Endothelial cell of umbilical vein (primary cell): ENCODE measurements at regions not wholly inside any gene's neighbourhood (a gene's known extent, or its start where the extent isn't known, plus 50 kb on each side); places are given as distances from the start of the nearest gene placed in this dataset.

Experiments
- BruUV-seq: library from RNA; stranded (reverse); fragments of 400-500 nt; replicated peaks from 2 replicates; lab custom pipeline; 2021; lab: Mats Ljungman, UMichigan
- CTCF ChIA-PET: fragments of 300-600, 350-600 bp; sonication (Branson Sonifier 250); formaldehyde crosslinking; loops from one replicate; lab custom pipeline; 2021; ENCODE audit warnings: antibody characterized with exemption, inconsistent platforms; lab: Charles Lee
- POLR2A ChIA-PET: fragments of 300-600, 350-600 bp; sonication (Branson Sonifier 250); formaldehyde crosslinking; loops from one replicate; lab custom pipeline; 2021; ENCODE audit warnings: antibody characterized with exemption, inconsistent platforms; lab: Charles Lee
- DNase-seq: peaks from one replicate; pipeline ENCODE4 v3.0.0-alpha.2; 2011; ENCODE audit warnings: low read depth, low spot score
- FAIRE-seq: peaks from 2 replicates; lab custom pipeline; 2011; peaks lifted over from hg19 to GRCh38; lab: Jason Lieb, UNC
- H2AFZ ChIP-seq: 2 replicates; pipeline ENCODE4 v1.6.0; 2012; ENCODE audit warnings: low read depth, low read length, control low read depth, inconsistent platforms
- H3K27ac ChIP-seq: 2 replicates; pipeline ENCODE4 v1.5.1; 2011; ENCODE audit warnings: low read depth, mild to moderate bottlenecking, control low read depth, low read length, moderate library complexity; ENCODE audit not compliant: insufficient read depth
- H3K27me3 ChIP-seq, 2 experiments: 2 replicates each; pipeline versions ENCODE4 v1.6.0 to v1.6.1; 2011; ENCODE audit warnings: low read length in 2 of 2, mixed read lengths in 1 of 2; ENCODE audit not compliant: control insufficient read depth in 2 of 2, insufficient read depth in 2 of 2
- H3K36me3 ChIP-seq, 2 experiments: 2 replicates in 1 of 2; 3 replicates in 1 of 2; pipeline ENCODE4 v1.5.1; 2011; ENCODE audit warnings: low read length in 2 of 2, mild to moderate bottlenecking in 1 of 2, moderate library complexity in 1 of 2; ENCODE audit not compliant: control insufficient read depth in 2 of 2, insufficient read depth in 2 of 2; ENCODE audit errors: extremely low read depth in 1 of 2
- H3K4me1 ChIP-seq: 3 replicates; pipeline ENCODE4 v1.5.1; 2011; ENCODE audit warnings: mild to moderate bottlenecking, low read length; ENCODE audit not compliant: control insufficient read depth, insufficient read depth; ENCODE audit errors: extremely low read depth
- H3K4me2 ChIP-seq: 2 replicates; pipeline ENCODE4 v1.6.1; 2011; ENCODE audit warnings: low read length, control low read depth, mixed read lengths; ENCODE audit not compliant: insufficient read depth
- H3K4me3 ChIP-seq, 3 experiments: fragments of 200-600 bp in 1 of 3; sonication (generic), shearing (Covaris generic) in 1 of 3; replicated peaks in 1 of 3; 2 replicates each; pipeline ENCODE4 v1.5.1; 2011 to 2016; ENCODE audit warnings: control low read depth in 3 of 3, low read length in 3 of 3, mild to moderate bottlenecking in 2 of 3, inconsistent platforms in 1 of 3, low read depth in 1 of 3, moderate library complexity in 1 of 3; ENCODE audit not compliant: insufficient read depth in 1 of 3
- H3K79me2 ChIP-seq: 2 replicates; pipeline ENCODE4 v1.6.0; 2012; ENCODE audit warnings: low read length, inconsistent platforms; ENCODE audit not compliant: control insufficient read depth, insufficient read depth
- H3K9ac ChIP-seq: replicated peaks from 2 replicates; pipeline ENCODE3; 2011; ENCODE audit warnings: low read length, control low read depth; ENCODE audit not compliant: insufficient read depth; ENCODE audit errors: extremely low read depth
- H3K9me1 ChIP-seq: replicated peaks from 3 replicates; pipeline ENCODE4 v1.6.0; 2011; ENCODE audit warnings: mild to moderate bottlenecking, low read length; ENCODE audit not compliant: control insufficient read depth, insufficient read depth; ENCODE audit errors: extremely low read depth
- H3K9me3 ChIP-seq: replicated peaks from 2 replicates; pipeline ENCODE4 v1.5.1; 2012; ENCODE audit warnings: low read length, inconsistent platforms; ENCODE audit not compliant: control insufficient read depth, insufficient read depth
- H4K20me1 ChIP-seq: replicated peaks from 2 replicates; pipeline ENCODE3; 2011; ENCODE audit warnings: mild to moderate bottlenecking, low read length; ENCODE audit not compliant: control insufficient read depth, insufficient read depth; ENCODE audit errors: extremely low read depth
- CTCF ChIP-seq, 2 donors: IDR thresholded peaks; 1 replicate in 1 of 2; 2 replicates in 1 of 2; pipeline ENCODE4 v1.5.1; 2011; ENCODE audit warnings: low read length in 2 of 2, mild to moderate bottlenecking in 2 of 2, moderate library complexity in 2 of 2, control low read depth in 1 of 2, inconsistent platforms in 1 of 2, low read depth in 1 of 2; ENCODE audit not compliant: insufficient read depth in 1 of 2; ENCODE audit errors: extremely low read depth in 1 of 2
- EZH2 ChIP-seq: IDR thresholded peaks from 2 replicates; pipeline ENCODE4 v1.6.1; 2012; ENCODE audit warnings: borderline replicate concordance, low read depth, mild to moderate bottlenecking, moderate library complexity, low read length, inconsistent platforms; ENCODE audit not compliant: severe bottlenecking
- FOS ChIP-seq: IDR thresholded peaks from 2 replicates; pipeline ENCODE4 v1.6.1; 2011; ENCODE audit warnings: mild to moderate bottlenecking, low read length, moderate library complexity, borderline replicate concordance; ENCODE audit not compliant: insufficient read depth
- GATA2 ChIP-seq: IDR thresholded peaks from 2 replicates; pipeline ENCODE4 v1.7.0; 2011; ENCODE audit warnings: low read depth, mild to moderate bottlenecking, moderate library complexity, mixed read lengths, low read length; ENCODE audit not compliant: insufficient read length, insufficient read depth
- JUN ChIP-seq: IDR thresholded peaks from 2 replicates; pipeline ENCODE4 v1.6.1; 2011; ENCODE audit warnings: borderline replicate concordance, low read depth; ENCODE audit not compliant: insufficient read length, insufficient read depth
- MAX ChIP-seq: IDR thresholded peaks from 2 replicates; pipeline ENCODE4 v1.6.1; 2011; ENCODE audit not compliant: insufficient read depth, insufficient read length
- MYC ChIP-seq: IDR thresholded peaks from one replicate; pipeline ENCODE4 v1.6.1; 2011; ENCODE audit warnings: mild to moderate bottlenecking, low read depth, low read length
- POLR2A ChIP-seq: IDR thresholded peaks from 2 replicates; pipeline ENCODE4 v1.6.1; 2012; ENCODE audit warnings: low read depth, mild to moderate bottlenecking, control low read depth, low read length
- POLR2AphosphoS5 ChIP-seq: IDR thresholded peaks from 2 replicates; pipeline ENCODE4 v1.6.1; 2012; ENCODE audit warnings: low read depth, mild to moderate bottlenecking, control low read depth, low read length, moderate library complexity; ENCODE audit not compliant: insufficient read depth
- dilution Hi-C: fragments of 300-500 bp; cut with MboI; formaldehyde crosslinking; loops from one replicate; pipeline ENCODE4 v1.15.0; 2019; ENCODE audit warnings: low sequenced_read_pairs; ENCODE audit not compliant: extremely low pct_ligation_motif_present
- intact Hi-C: fragments of 100-400 bp; cut with micrococcal nuclease; formaldehyde crosslinking; loops from one replicate; pipeline ENCODE4 v1.10.0; 2022

- no peak for DNase-seq
- no peaks in the 10 kb centered on the region for H3K79me2 ChIP-seq
- no TSS peak for BruUV-seq
- ChIA-PET CTCF (no interaction called here), POLR2A (no interaction called here)
- no peak for FAIRE-seq
- no peak overlapping the region for H3K4me2 ChIP-seq
- no peaks in the 10 kb centered on the region for H3K9me1 ChIP-seq
- no peaks in the 10 kb centered on the region for H3K27me3 ChIP-seq
- no peaks in the 10 kb centered on the region for H3K9me3 ChIP-seq
- H4K20me1 ChIP-seq, result no peaks in the 10 kb centered on the region
- H3K36me3 ChIP-seq, result no peaks in the 10 kb centered on the region
- H2AFZ ChIP-seq, result no peak overlapping the region
- intact Hi-C loops (no loop called here), dilution Hi-C loops (no loop called here)
- H3K27ac ChIP-seq, result no peak overlapping the region
- H3K9ac ChIP-seq, result no peak overlapping the region
- TF ChIP-seq FOS (no peak), POLR2AphosphoS5 (no peak), POLR2A (no peak), JUN (no peak), MAX (no peak), GATA2 (no peak), MYC (no peak), EZH2 (no peak)
- no peaks in the 10 kb centered on the region for H3K4me1 ChIP-seq
- H3K4me3 ChIP-seq, result no peak overlapping the region
Measured at GRCh38 chr2:21441442-21441841, 317.7 kb downstream of the TDRD15 start.

- no peaks in the 10 kb centered on the region for H3K9me1 ChIP-seq
- H3K4me1 ChIP-seq, result no peaks in the 10 kb centered on the region
- H4K20me1 ChIP-seq, result no peaks in the 10 kb centered on the region
- no peaks in the 10 kb centered on the region for H3K79me2 ChIP-seq
- BruUV-seq, result no TSS peak
- intact Hi-C loops (no loop called here), dilution Hi-C loops (no loop called here)
- no peaks in the 10 kb centered on the region for H3K27me3 ChIP-seq
- H3K4me2 ChIP-seq, result no peak overlapping the region
- DNase-seq, result no peak
- ChIA-PET CTCF (no interaction called here), POLR2A (no interaction called here)
- TF ChIP-seq MAX (no peak), POLR2AphosphoS5 (no peak), POLR2A (no peak), CTCF (IDR thresholded peaks at IDR 0.05; ENCODE audit: extremely low read depth in 1 of 2, insufficient read depth in 1 of 2, low read depth in 1 of 2, low read length in 2 of 2) (no peak), FOS (no peak)
- no peaks in the 10 kb centered on the region for H3K9me3 ChIP-seq
- H3K4me3 ChIP-seq, result no peak overlapping the region
- no peak for FAIRE-seq
- no peaks in the 10 kb centered on the region for H3K36me3 ChIP-seq
- H3K9ac ChIP-seq, result no peak overlapping the region
- no peak overlapping the region for H3K27ac ChIP-seq
- no peak overlapping the region for H2AFZ ChIP-seq
Measured at GRCh38 chr2:21443494-21444105, 319.8 kb downstream of the TDRD15 start.
